Thoracic aorta (tissue), 2 donors: ENCODE measurements at regions not wholly inside any gene's neighbourhood (a gene's known extent, or its start where the extent isn't known, plus 50 kb on each side); places are given as distances from the start of the nearest gene placed in this dataset.
A peak's percentile ranks its signal among the peaks of the same experiment; 100 is the strongest.

Experiments
- ATAC-seq: fragments of 150-250 bp; one replicate; pipeline ENCODE4 v1.8.0; 2017; ENCODE audit warnings: low read depth; ENCODE audit not compliant: insufficient number of reproducible peaks, low FRiP score
- DNase-seq: peaks from one replicate; pipeline ENCODE4 v3.0.0-alpha.2; 2020; ENCODE audit warnings: low spot score
- H3K27ac ChIP-seq, 2 donors: fragments of 200-600 bp; sonication (generic); 1 replicate in 1 of 2; 2 replicates in 1 of 2; pipeline ENCODE4 v1.5.1; 2016; ENCODE audit warnings: mild to moderate bottlenecking in 2 of 2, moderate library complexity in 2 of 2
- H3K27me3 ChIP-seq: fragments of 200-600 bp; sonication (generic); replicated peaks from 2 replicates; pipeline ENCODE4 v1.6.0; 2016; ENCODE audit warnings: mild to moderate bottlenecking; ENCODE audit not compliant: insufficient read depth
- H3K36me3 ChIP-seq: fragments of 200-600 bp; sonication (generic); one replicate; pipeline ENCODE4 v1.5.1; 2016
- H3K4me1 ChIP-seq, 2 donors: fragments of 200-600 bp; sonication (generic); 1 replicate in 1 of 2; 2 replicates in 1 of 2; pipeline versions ENCODE4 v1.5.1 to v1.6.0; 2016; ENCODE audit warnings: low read depth in 2 of 2, mild to moderate bottlenecking in 1 of 2; ENCODE audit not compliant: control insufficient read depth in 1 of 2
- H3K4me3 ChIP-seq: fragments of 200-600 bp; sonication (generic); 2 replicates; pipeline ENCODE4 v1.5.1; 2016; ENCODE audit warnings: mild to moderate bottlenecking
- H3K9me3 ChIP-seq: fragments of 200-600 bp; sonication (generic); 2 replicates; pipeline ENCODE4 v1.5.1; 2016
- CTCF ChIP-seq: fragments of 200-600 bp; sonication (generic); IDR thresholded peaks from one replicate; pipeline ENCODE4 v1.5.1; 2019; ENCODE audit warnings: antibody characterized with exemption

- peaks cover 0 to 9% of the 10 kb centered on the region in 2 donors for H3K4me1 ChIP-seq
- no peak overlapping the region for H3K27ac ChIP-seq
- DNase-seq (no peak), ATAC-seq (no peak)
- no peaks in the 10 kb centered on the region for H3K36me3 ChIP-seq
- no peak for TF ChIP-seq CTCF
- H3K4me3 ChIP-seq: no peak overlapping the region
- H3K27me3 ChIP-seq: no peaks in the 10 kb centered on the region
- no peaks in the 10 kb centered on the region for H3K9me3 ChIP-seq
Measured at GRCh38 chr14:34228650-34228976, 233.4 kb downstream of the SPTSSA start.

GRCh38 chr14:34227834-34228649 lies 234.0 kb downstream of the SPTSSA start:
- H3K27ac ChIP-seq: no peak overlapping the region
- H3K4me3 ChIP-seq: peak overlapping the region; percentile 53
- no peaks in the 10 kb centered on the region for H3K27me3 ChIP-seq
- peak; percentile 91 for ATAC-seq
- TF ChIP-seq CTCF: peak; percentile 72
- peaks cover 0 to 3% of the 10 kb centered on the region in 2 donors for H3K4me1 ChIP-seq
- DNase-seq: no peak
- no peaks in the 10 kb centered on the region for H3K36me3 ChIP-seq
- H3K9me3 ChIP-seq: no peaks in the 10 kb centered on the region

GRCh38 chr14:34224221-34224620 lies 237.8 kb downstream of the SPTSSA start:
- H3K4me3 ChIP-seq: no peak overlapping the region
- no peaks in the 10 kb centered on the region for H3K27me3 ChIP-seq
- TF ChIP-seq CTCF: no peak
- H3K4me1 ChIP-seq: no peaks in the 10 kb centered on the region
- DNase-seq (no peak), ATAC-seq (no peak)
- no peak overlapping the region for H3K27ac ChIP-seq
- no peaks in the 10 kb centered on the region for H3K36me3 ChIP-seq
- no peaks in the 10 kb centered on the region for H3K9me3 ChIP-seq

GRCh38 chr14:34223373-34224148 lies 238.5 kb downstream of the SPTSSA start:
- no peaks in the 10 kb centered on the region for H3K36me3 ChIP-seq
- H3K4me3 ChIP-seq: no peak overlapping the region
- H3K27ac ChIP-seq: no peak overlapping the region
- no peaks in the 10 kb centered on the region for H3K27me3 ChIP-seq
- H3K9me3 ChIP-seq: no peaks in the 10 kb centered on the region
- DNase-seq (no peak), ATAC-seq (no peak)
- TF ChIP-seq CTCF: no peak
- no peaks in the 10 kb centered on the region for H3K4me1 ChIP-seq

- Histone ChIP-seq H3K36me3 (no peaks in the 10 kb centered on the region), H3K9me3 (no peaks in the 10 kb centered on the region), H3K4me1 (no peaks in the 10 kb centered on the region), H3K27me3 (no peaks in the 10 kb centered on the region), H3K4me3 (no peak overlapping the region), H3K27ac (no peak overlapping the region)
- DNase-seq: no peak
- TF ChIP-seq CTCF: no peak
- no peak for ATAC-seq
Measured at GRCh38 chr14:34222867-34223266, 239.2 kb downstream of the SPTSSA start.
